Caco-2 (cell line): ENCODE measurements at regions not wholly inside any gene's neighbourhood (a gene's known extent, or its start where the extent isn't known, plus 50 kb on each side); places are given as distances from the start of the nearest gene placed in this dataset.

Experiments used
- BruUV-seq: library from RNA; stranded (reverse); fragments of 400-500 nt; replicated peaks from 2 replicates; lab custom pipeline; 2021; lab: Mats Ljungman, UMichigan
- CTCF ChIA-PET: fragments of 300-600 bp; sonication (Branson Sonifier 250); formaldehyde crosslinking; loops from one replicate; lab custom pipeline; 2022; ENCODE audit warnings: antibody characterized with exemption; lab: Charles Lee
- POLR2A ChIA-PET: fragments of 300-600 bp; sonication (Branson Sonifier 250); formaldehyde crosslinking; loops from one replicate; lab custom pipeline; 2022; ENCODE audit warnings: antibody characterized with exemption; lab: Charles Lee
- DNase-seq, 2 experiments: peaks; one replicate each; pipeline versions ENCODE4 v3.0.0 to v3.0.0-alpha.2; 2020 to 2022
- H3K27me3 ChIP-seq: replicated peaks from 2 replicates; pipeline ENCODE4 v1.6.0; 2011; ENCODE audit warnings: low read length; ENCODE audit not compliant: control insufficient read depth, insufficient read depth
- H3K36me3 ChIP-seq: 2 replicates; pipeline ENCODE4 v1.5.1; 2011; ENCODE audit warnings: low read length; ENCODE audit not compliant: control insufficient read depth, insufficient read depth
- H3K4me1 ChIP-seq: fragments of 250-450 bp; sonication (Bioruptor Pico); 2 replicates; pipeline ENCODE4 v1.5.1; 2020; ENCODE audit warnings: mild to moderate bottlenecking
- H3K4me3 ChIP-seq: 2 replicates; pipeline ENCODE4 v1.5.1; 2011; ENCODE audit warnings: low read depth, mild to moderate bottlenecking, control low read depth, low read length
- H3K9me3 ChIP-seq: fragments of 250-450 bp; sonication (Bioruptor Pico); 2 replicates; pipeline ENCODE4 v1.5.1; 2020; ENCODE audit warnings: mild to moderate bottlenecking, moderate library complexity
- H3K27ac Mint-ChIP-seq: one replicate; pipeline ENCODE4 v1.8.0; 2022; ENCODE audit warnings: mixed read lengths; ENCODE audit not compliant: unreplicated experiment
- H3K27me3 Mint-ChIP-seq: one replicate; pipeline ENCODE4 v1.8.0; 2022; ENCODE audit warnings: mixed read lengths; ENCODE audit not compliant: insufficient read depth, unreplicated experiment
- H3K36me3 Mint-ChIP-seq: one replicate; pipeline ENCODE4 v1.8.0; 2022; ENCODE audit warnings: mild to moderate bottlenecking, mixed read lengths; ENCODE audit not compliant: insufficient read depth, unreplicated experiment
- H3K4me1 Mint-ChIP-seq: one replicate; pipeline ENCODE4 v1.8.0; 2022; ENCODE audit warnings: low read depth, mixed read lengths; ENCODE audit not compliant: unreplicated experiment
- H3K4me3 Mint-ChIP-seq: one replicate; pipeline ENCODE4 v1.8.0; 2022; ENCODE audit warnings: mild to moderate bottlenecking, moderate library complexity, mixed read lengths; ENCODE audit not compliant: unreplicated experiment
- H3K9me3 Mint-ChIP-seq: one replicate; pipeline ENCODE4 v1.8.0; 2022; ENCODE audit warnings: mixed read lengths; ENCODE audit not compliant: unreplicated experiment
- CTCF ChIP-seq, 2 experiments: fragments of 200-600 bp in 1 of 2; IDR thresholded peaks; 1 replicate in 1 of 2; 2 replicates in 1 of 2; pipeline versions ENCODE4 v1.5.1 to v1.8.0; 2011 to 2022; ENCODE audit warnings: antibody characterized with exemption in 1 of 2, control low read depth in 1 of 2, inconsistent platforms in 1 of 2, low read depth in 1 of 2, low read length in 1 of 2, mild to moderate bottlenecking in 1 of 2, moderate library complexity in 1 of 2; ENCODE audit not compliant: insufficient read depth in 1 of 2, severe bottlenecking in 1 of 2, unreplicated experiment in 1 of 2
- intact Hi-C: fragments of 100-400 bp; cut with micrococcal nuclease; formaldehyde crosslinking; loops from one replicate; pipeline ENCODE4 v1.10.0; 2022; ENCODE audit not compliant: unreplicated experiment

GRCh38 chr7:20839196-20839735 is 52.6 kb upstream of the SP8 start:
- H3K27ac Mint-ChIP-seq, result no peak overlapping the region
- CTCF ChIA-PET, result no interaction called here
- H3K36me3 ChIP-seq, result no peaks in the 10 kb centered on the region
- intact Hi-C loops, result loop anchor here (10.0 kb wide), 1 partner anchor 194 kb away; no protein-coding TSS in a partner anchor
- H3K9me3 ChIP-seq, result no peaks in the 10 kb centered on the region
- no peaks in the 10 kb centered on the region for H3K36me3 Mint-ChIP-seq
- no peaks in the 10 kb centered on the region for H3K27me3 Mint-ChIP-seq
- no peak overlapping the region for H3K4me3 ChIP-seq
- no peaks in the 10 kb centered on the region for H3K9me3 Mint-ChIP-seq
- H3K4me1 Mint-ChIP-seq, result no peaks in the 10 kb centered on the region
- no peak overlapping the region for H3K4me3 Mint-ChIP-seq
- TF ChIP-seq CTCF (IDR thresholded peaks at IDR 0.05; ENCODE audit: insufficient read depth in 1 of 2, low read depth in 1 of 2, low read length in 1 of 2, severe bottlenecking in 1 of 2, unreplicated experiment in 1 of 2), result no peak
- POLR2A ChIA-PET, result no interaction called here
- H3K4me1 ChIP-seq, result no peaks in the 10 kb centered on the region
- H3K27me3 ChIP-seq, result no peaks in the 10 kb centered on the region
- DNase-seq, result no peak
- BruUV-seq, result no TSS peak

GRCh38 chr7:20839987-20840386 is 53.3 kb upstream of the SP8 start:
- no peak overlapping the region for H3K4me3 ChIP-seq
- Mint-ChIP-seq H3K27ac (no peak overlapping the region), H3K4me1 (no peaks in the 10 kb centered on the region), H3K4me3 (no peak overlapping the region), H3K36me3 (no peaks in the 10 kb centered on the region), H3K9me3 (no peaks in the 10 kb centered on the region), H3K27me3 (no peaks in the 10 kb centered on the region)
- intact Hi-C loops, result loop anchor here (10.0 kb wide), 1 partner anchor 195 kb away; no protein-coding TSS in a partner anchor
- no peak for TF ChIP-seq CTCF (IDR thresholded peaks at IDR 0.05; ENCODE audit: insufficient read depth in 1 of 2, low read depth in 1 of 2, low read length in 1 of 2, severe bottlenecking in 1 of 2, unreplicated experiment in 1 of 2)
- H3K9me3 ChIP-seq, result no peaks in the 10 kb centered on the region
- CTCF ChIA-PET, result no interaction called here
- no peaks in the 10 kb centered on the region for H3K27me3 ChIP-seq
- POLR2A ChIA-PET, result no interaction called here
- no peaks in the 10 kb centered on the region for H3K36me3 ChIP-seq
- no peaks in the 10 kb centered on the region for H3K4me1 ChIP-seq
- no TSS peak for BruUV-seq
- no peak for DNase-seq

- intact Hi-C loops, result no loop called here
- Mint-ChIP-seq H3K9me3 (no peaks in the 10 kb centered on the region), H3K4me1 (no peaks in the 10 kb centered on the region), H3K36me3 (no peaks in the 10 kb centered on the region), H3K27me3 (no peaks in the 10 kb centered on the region), H3K4me3 (no peak overlapping the region), H3K27ac (no peak overlapping the region)
- H3K36me3 ChIP-seq, result no peaks in the 10 kb centered on the region
- CTCF ChIA-PET, result no interaction called here
- POLR2A ChIA-PET, result no interaction called here
- no peaks in the 10 kb centered on the region for H3K4me1 ChIP-seq
- no TSS peak for BruUV-seq
- DNase-seq, result no peak
- no peak overlapping the region for H3K4me3 ChIP-seq
- no peak for TF ChIP-seq CTCF (IDR thresholded peaks at IDR 0.05; ENCODE audit: insufficient read depth in 1 of 2, low read depth in 1 of 2, low read length in 1 of 2, severe bottlenecking in 1 of 2, unreplicated experiment in 1 of 2)
- H3K9me3 ChIP-seq, result no peaks in the 10 kb centered on the region
- H3K27me3 ChIP-seq, result no peaks in the 10 kb centered on the region
Measured at GRCh38 chr7:20846791-20847190, 60.1 kb upstream of the SP8 start.
